Fibroblast of lung (primary cell): ENCODE measurements at regions not wholly inside any gene's neighbourhood (a gene's known extent, or its start where the extent isn't known, plus 50 kb on each side); places are given as distances from the start of the nearest gene placed in this dataset.

ENCODE experiments used
- CTCF ChIP-seq, 2 donors: IDR thresholded peaks in 1 of 2; conservative IDR thresholded peaks in 1 of 2; 1 replicate in 1 of 2; 2 replicates in 1 of 2; pipeline ENCODE4 v1.5.1; 2011 to 2012; ENCODE audit warnings: low read length in 2 of 2, control low read depth in 1 of 2, inconsistent platforms in 1 of 2, low read depth in 1 of 2, mild to moderate bottlenecking in 1 of 2
- EZH2 ChIP-seq: IDR thresholded peaks from 2 replicates; pipeline ENCODE4 v1.5.1; 2012; ENCODE audit warnings: low read length, control low read depth, mild to moderate bottlenecking; ENCODE audit errors: missing control alignments

GRCh38 chr14:71465316-71465715 lies 466.9 kb upstream of the RGS6 start:
- no peak for TF ChIP-seq CTCF (conservative IDR thresholded peaks at IDR 0.05 in 1 of 2, IDR thresholded peaks at IDR 0.05 in 1 of 2; ENCODE audit: low read depth in 1 of 2, low read length in 2 of 2)
- TF ChIP-seq EZH2, result no peak
